ENCODE measurements at regions not wholly inside any gene's neighbourhood (a gene's known extent, or its start where the extent isn't known, plus 50 kb on each side); places are given as distances from the start of the nearest gene placed in this dataset.

GRCh38 chr2:133790711-133791110, 222.4 kb upstream of the NCKAP5 start:
- TF ChIP-seq, protein P1, sequence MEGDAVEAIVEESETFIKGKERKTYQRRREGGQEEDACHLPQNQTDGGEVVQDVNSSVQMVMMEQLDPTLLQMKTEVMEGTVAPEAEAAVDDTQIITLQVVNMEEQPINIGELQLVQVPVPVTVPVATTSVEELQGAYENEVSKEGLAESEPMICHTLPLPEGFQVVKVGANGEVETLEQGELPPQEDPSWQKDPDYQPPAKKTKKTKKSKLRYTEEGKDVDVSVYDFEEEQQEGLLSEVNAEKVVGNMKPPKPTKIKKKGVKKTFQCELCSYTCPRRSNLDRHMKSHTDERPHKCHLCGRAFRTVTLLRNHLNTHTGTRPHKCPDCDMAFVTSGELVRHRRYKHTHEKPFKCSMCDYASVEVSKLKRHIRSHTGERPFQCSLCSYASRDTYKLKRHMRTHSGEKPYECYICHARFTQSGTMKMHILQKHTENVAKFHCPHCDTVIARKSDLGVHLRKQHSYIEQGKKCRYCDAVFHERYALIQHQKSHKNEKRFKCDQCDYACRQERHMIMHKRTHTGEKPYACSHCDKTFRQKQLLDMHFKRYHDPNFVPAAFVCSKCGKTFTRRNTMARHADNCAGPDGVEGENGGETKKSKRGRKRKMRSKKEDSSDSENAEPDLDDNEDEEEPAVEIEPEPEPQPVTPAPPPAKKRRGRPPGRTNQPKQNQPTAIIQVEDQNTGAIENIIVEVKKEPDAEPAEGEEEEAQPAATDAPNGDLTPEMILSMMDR (IDR thresholded peaks at IDR 0.05; ENCODE audit: low read depth, low read length): no peak
- no peak for TF ChIP-seq EZH2phosphoT487 (IDR thresholded peaks at IDR 0.05; ENCODE audit: low read depth)

Data from OCI-LY3 (cell line).